SKM-1 treated with dmso at 0.1 percent for 144 hours (cell line): ENCODE measurements at regions not wholly inside any gene's neighbourhood (a gene's known extent, or its start where the extent isn't known, plus 50 kb on each side); places are given as distances from the start of the nearest gene placed in this dataset.

Source experiments
- DNase-seq: peaks from one replicate; lab custom pipeline; 2025; ENCODE audit not compliant: unreplicated experiment; lab: John Stamatoyannopoulos, UW

- DNase-seq, result no peak
Observed at GRCh38 chr7:109121599-109122300, 552.1 kb downstream of the DNAJB9 start.

- DNase-seq, result no peak
Observed at GRCh38 chr7:109125001-109125400, 555.3 kb downstream of the DNAJB9 start.

- no peak for DNase-seq
Observed at GRCh38 chr7:109126404-109127050, 556.9 kb downstream of the DNAJB9 start.

DNA sequence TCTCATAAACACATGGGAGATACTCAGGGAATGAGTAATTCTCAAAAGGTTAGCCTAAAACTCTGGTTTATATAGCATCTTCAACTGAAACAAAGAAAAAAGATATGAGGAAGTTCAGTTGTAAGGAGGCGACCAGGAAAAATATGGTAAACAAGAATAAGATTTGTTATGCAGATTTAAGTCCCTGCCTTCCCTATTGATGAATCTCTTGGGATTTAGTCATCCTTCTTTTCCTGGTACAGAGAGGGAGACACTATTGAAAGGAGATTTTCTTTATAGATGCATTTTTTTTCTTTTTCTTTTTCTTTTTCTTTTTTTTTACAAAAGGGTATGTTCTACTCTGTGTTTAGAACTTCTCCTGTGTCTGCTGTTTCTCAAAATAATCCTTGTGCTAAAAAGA lies 557.5 kb downstream of the DNAJB9 start:
- no peak for DNase-seq

GRCh38 chr7:109131141-109131540 lies 561.5 kb downstream of the DNAJB9 start:
- DNase-seq, result no peak

DNA sequence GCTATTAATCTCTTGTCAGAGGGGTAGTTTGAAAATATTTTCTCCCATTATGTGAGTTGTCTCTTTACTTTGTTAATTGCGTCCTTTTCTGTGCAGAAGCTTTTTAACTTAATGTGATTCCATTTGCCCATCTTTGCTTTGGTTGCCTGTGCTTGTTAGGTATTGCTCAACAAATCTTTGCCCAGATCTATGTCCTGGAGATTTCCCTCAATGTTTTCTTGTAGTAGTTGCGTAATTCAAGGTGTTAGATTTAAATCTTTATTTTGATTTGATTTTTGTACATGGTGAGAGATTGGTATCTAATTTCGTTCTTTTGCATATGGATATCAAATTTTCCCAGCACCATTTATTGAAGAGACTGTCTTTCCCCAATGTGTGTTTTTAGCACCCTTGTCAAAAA lies 567.2 kb downstream of the DNAJB9 start:
- DNase-seq, result no peak

GRCh38 chr7:109154748-109155147 lies 585.1 kb downstream of the DNAJB9 start:
- DNase-seq, result no peak

- DNase-seq, result no peak
Observed at GRCh38 chr7:109158246-109158645, 588.6 kb downstream of the DNAJB9 start.

DNA sequence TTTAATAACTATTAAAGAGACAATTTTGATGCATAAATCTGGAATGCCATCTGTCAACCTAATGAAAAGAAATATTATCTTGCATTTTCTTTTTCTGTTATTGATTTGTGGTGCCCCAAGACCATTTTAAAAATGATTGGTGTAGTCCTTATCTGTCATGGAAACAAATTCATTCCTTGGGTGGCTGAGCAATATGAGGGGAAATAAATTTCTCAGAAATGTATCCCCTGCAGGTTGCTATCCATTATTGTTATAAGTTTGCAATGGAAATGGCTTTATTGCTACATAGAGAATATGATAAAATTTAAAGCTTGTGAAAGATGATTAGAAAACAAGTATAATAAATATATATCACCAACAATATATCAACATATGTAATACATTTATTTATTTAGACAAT lies 607.0 kb downstream of the DNAJB9 start:
- no peak for DNase-seq

GRCh38 chr7:109178342-109178741 lies 608.7 kb downstream of the DNAJB9 start:
- DNase-seq, result no peak

DNA sequence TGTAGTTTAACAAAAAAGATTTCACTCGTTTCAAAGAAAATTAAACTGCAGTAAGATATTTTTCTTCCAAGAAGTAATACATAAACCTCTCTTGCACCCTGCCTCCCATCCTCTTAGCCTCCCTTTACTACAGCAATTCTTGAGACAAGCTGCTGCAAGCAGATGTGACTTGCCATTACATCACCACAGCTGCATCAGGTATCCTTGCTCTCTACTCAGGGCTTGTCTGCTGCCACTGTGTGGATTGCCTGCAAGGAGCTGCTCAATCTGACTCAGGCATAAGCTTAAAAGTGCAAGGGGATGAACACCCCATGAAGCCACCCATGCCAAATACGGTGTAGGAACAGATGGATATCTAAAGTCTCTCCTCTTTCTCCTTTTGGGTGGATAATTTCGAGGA lies 609.9 kb downstream of the DNAJB9 start:
- DNase-seq, result no peak

GRCh38 chr7:109190766-109191398 lies 621.2 kb downstream of the DNAJB9 start:
- DNase-seq, result no peak

DNA sequence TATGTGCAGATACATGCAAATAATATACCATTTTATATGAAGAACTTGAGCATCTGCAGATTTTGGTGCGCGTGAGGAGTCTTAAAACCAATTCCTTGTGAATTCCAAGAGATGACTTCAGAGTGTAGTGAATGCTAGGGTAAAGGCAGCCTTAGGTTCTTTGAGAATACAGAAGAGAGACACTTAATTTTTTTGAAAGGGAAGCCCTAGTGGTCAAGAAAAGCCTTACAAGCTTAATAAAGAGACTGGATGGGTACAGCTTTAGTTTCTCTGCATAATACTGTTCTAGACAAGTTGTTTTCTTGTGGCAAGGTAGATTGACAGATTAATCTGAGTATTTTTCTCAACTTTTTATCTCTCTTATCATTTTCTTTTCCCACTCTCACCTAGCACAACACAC lies 636.5 kb downstream of the DNAJB9 start:
- DNase-seq, result no peak

DNA sequence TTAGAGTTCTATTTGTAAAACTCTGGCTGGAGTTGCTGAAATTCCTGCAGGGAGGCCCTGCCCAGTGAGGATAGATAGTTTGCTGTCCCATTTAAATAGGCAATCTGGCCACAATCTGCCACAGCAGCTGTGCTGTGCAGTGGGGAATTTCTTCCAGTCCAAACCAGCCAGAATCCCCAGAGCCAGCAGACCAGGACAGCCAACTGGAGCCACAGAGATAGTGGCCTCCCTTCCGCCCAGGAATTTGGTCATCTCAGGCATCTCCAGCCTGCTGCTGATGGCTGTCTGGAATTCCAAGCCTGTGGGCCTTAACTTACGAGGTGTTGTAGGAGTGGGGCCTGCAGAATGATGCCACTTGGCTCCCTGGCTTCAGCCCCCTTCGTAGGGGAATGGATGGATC lies 643.4 kb downstream of the DNAJB9 start:
- DNase-seq, result no peak

DNA sequence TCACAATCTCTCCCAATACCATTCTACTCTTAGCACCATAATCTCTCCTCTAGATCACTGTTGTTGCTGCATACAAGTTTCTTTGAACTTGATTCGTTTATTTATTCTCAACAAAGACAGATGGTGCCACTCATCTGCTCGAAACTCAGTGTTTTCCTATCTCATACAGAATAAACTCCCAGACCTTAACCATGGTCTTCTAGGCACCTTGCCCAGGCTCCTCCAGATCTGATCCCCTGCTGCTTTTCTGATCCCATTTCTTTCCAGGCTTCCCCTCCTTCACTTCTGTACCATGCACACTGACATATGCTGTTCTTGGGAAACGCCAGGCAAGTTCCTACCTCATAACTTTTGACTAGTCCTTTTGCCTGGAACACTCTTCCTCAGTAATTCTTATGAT lies 645.7 kb downstream of the DNAJB9 start:
- no peak for DNase-seq

DNA sequence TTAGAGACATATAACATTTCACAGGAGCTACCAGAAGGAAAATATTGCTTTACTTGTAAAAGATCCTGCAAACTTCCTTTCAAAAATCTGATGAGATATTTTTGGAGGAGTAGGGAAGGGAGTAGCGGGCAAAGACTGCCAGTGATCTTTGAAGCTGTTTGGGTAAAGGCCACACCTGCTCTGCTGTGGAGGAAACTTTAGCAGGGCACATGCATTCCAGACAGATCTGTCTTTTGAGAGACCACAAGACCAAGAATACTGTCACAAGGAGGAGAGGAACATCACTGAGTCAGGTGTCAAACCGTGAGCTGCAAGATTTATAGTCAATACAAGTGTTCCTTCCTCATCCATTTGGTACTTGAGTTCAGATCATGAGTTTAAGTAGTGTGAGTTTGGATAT lies 654.4 kb downstream of the DNAJB9 start:
- no peak for DNase-seq

GRCh38 chr7:109226699-109227098 lies 657.0 kb downstream of the DNAJB9 start:
- no peak for DNase-seq

DNA sequence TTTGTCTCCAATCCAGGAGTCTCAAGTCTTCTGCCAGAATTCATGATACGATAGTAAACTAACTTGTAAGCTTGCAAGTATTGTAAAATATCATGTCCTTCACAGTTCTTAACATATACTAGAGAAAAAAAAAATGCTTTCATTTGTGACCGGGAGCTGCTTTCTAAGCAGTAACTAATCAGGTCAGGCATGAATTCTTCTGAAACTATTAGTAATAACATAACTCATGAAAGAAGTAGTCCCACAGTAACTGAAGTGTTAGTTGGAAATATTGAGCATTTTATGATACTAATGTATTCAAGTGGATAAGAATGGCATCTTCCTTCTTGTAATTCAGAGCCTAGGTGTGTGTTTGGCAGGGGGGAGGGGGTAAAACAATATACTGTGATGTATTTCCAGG lies 665.6 kb downstream of the DNAJB9 start:
- no peak for DNase-seq

GRCh38 chr7:109246330-109247077 lies 676.8 kb downstream of the DNAJB9 start:
- DNase-seq, result no peak

- no peak for DNase-seq
Observed at GRCh38 chr7:109256762-109257560, 687.3 kb downstream of the DNAJB9 start.

DNA sequence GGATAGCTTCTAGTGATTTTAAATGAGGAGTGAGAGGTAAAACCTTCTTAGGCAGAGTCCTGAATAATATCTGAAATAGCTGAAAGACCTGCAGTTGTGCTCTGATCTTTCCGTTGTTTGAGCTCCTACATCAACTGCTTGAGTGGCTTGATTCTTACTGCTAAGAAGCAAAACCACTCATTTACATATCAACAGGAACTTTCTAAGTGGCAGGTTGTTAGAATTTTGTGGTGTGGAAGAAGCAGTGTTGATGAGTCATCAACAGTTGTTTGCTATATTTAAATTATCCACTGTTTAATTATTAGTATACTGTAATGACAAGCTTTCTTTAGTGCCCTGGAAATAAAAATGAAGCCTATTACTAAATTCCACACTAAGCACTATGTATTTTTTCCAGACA lies 689.5 kb downstream of the DNAJB9 start:
- no peak for DNase-seq
